ENCODE measurements at regions not wholly inside any gene's neighbourhood (a gene's known extent, or its start where the extent isn't known, plus 50 kb on each side); places are given as distances from the start of the nearest gene placed in this dataset.

GRCh38 chr11:105324156-105324555, 184.6 kb upstream of the CARD18 start:
- H3K4me3 ChIP-seq (replicated peaks in 1 of 2; ENCODE audit: low read depth in 2 of 2, low read length in 2 of 2), result no peak overlapping the region
- TF ChIP-seq CTCF (IDR thresholded peaks at IDR 0.05; ENCODE audit: low read depth, low read length), result no peak
- no peak for DNase-seq (ENCODE audit: low read depth in 2 of 2)

DNA sequence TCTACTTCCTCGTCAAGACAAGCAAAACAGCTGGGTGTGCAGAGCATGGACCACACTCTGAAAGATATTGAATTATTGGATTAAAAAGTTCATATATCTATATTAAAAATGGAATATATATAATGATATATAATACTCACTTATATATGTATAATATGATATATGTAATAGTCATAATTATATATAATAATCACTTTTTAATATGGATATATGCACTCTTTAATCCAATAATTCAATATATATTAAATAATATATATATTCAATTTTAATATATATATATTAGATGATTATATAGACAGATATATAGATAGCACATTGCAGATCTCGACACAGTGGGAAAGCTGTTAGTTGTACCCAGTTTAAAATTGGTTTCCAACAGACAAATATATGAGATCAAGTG, 182.1 kb upstream of the CARD18 start:
- TF ChIP-seq CTCF (IDR thresholded peaks at IDR 0.05; ENCODE audit: low read depth, low read length), result no peak
- no peak overlapping the region for H3K4me3 ChIP-seq (replicated peaks in 1 of 2; ENCODE audit: low read depth in 2 of 2, low read length in 2 of 2)

GRCh38 chr11:105315287-105315686, 175.7 kb upstream of the CARD18 start:
- DNase-seq (ENCODE audit: low read depth in 2 of 2), result no peak
- no peak overlapping the region for H3K4me3 ChIP-seq (replicated peaks in 1 of 2; ENCODE audit: low read depth in 2 of 2, low read length in 2 of 2)
- no peak for TF ChIP-seq CTCF (IDR thresholded peaks at IDR 0.05; ENCODE audit: low read depth, low read length)

More for the DNA sequence above, 182.1 kb upstream of the CARD18 start:
- DNase-seq (ENCODE audit: low read depth in 2 of 2), result no peak

- DNase-seq (ENCODE audit: low read depth in 2 of 2), result no peak
- no peak overlapping the region for H3K4me3 ChIP-seq (replicated peaks in 1 of 2; ENCODE audit: low read depth in 2 of 2, low read length in 2 of 2)
- TF ChIP-seq CTCF (IDR thresholded peaks at IDR 0.05; ENCODE audit: low read depth, low read length), result no peak
These were observed 172.7 kb upstream of the CARD18 start for GRCh38 chr11:105312266-105312665.

GRCh38 chr11:105298630-105299029, 159.1 kb upstream of the CARD18 start:
- no peak overlapping the region for H3K4me3 ChIP-seq (replicated peaks in 1 of 2; ENCODE audit: low read depth in 2 of 2, low read length in 2 of 2)
- no peak for TF ChIP-seq CTCF (IDR thresholded peaks at IDR 0.05; ENCODE audit: low read depth, low read length)
- peak; percentile 6 to 51 for DNase-seq (ENCODE audit: low read depth in 2 of 2)

GRCh38 chr11:105298174-105298573, 158.6 kb upstream of the CARD18 start:
- DNase-seq (ENCODE audit: low read depth in 2 of 2), result no peak
- TF ChIP-seq CTCF (IDR thresholded peaks at IDR 0.05; ENCODE audit: low read depth, low read length), result no peak
- no peak overlapping the region for H3K4me3 ChIP-seq (replicated peaks in 1 of 2; ENCODE audit: low read depth in 2 of 2, low read length in 2 of 2)

- no peak overlapping the region for H3K4me3 ChIP-seq (replicated peaks in 1 of 2; ENCODE audit: low read depth in 2 of 2, low read length in 2 of 2)
- peak; percentile 50 to 59 for DNase-seq (ENCODE audit: low read depth in 2 of 2)
- no peak for TF ChIP-seq CTCF (IDR thresholded peaks at IDR 0.05; ENCODE audit: low read depth, low read length)
These were observed 157.9 kb upstream of the CARD18 start for GRCh38 chr11:105297463-105297862.

Measured in cardiac fibroblast (primary cell).